GM19099 (cell line): ENCODE measurements at regions not wholly inside any gene's neighbourhood (a gene's known extent, or its start where the extent isn't known, plus 50 kb on each side); places are given as distances from the start of the nearest gene placed in this dataset.

ENCODE experiments used
- POLR2A ChIP-seq: IDR thresholded peaks from 3 replicates; pipeline ENCODE4 v1.6.1; 2011; ENCODE audit warnings: low read depth; ENCODE audit not compliant: insufficient read length; ENCODE audit errors: extremely low read depth

- no peak for TF ChIP-seq POLR2A
Measured at GRCh38 chr10:110399965-110400933, 95.5 kb upstream of the SMNDC1 start.

DNA sequence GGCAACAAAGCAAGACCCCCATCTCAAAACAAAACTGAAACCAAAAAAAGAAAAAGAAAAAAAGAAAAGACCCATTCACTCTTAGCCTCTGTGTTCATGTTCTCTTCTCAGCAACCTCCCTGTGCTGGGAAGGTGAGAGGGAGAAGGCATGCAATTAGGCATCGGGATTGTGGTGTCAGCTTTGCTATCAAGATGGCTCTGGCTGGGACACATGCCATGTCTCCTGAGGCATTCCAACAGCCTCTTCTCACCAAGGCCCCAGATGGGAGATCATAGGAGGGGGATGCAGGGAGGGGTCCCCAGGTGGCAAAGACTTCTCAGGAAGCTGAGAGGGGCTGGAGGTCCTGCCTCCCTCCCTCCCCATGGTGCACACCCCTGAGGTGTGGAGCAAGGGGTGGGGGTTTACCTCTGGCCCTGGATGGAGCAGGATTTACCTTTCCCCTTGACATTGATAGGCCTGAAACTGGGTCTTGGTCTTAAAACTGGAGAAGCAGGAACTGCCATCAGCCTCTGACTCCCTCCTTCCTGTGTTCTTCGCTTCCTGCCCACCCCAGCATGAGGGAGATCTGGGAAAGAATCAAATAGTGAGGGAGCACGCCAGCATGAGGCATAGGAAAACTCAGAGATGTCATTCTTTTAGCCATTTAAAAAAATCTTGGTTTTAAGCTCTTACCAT lies 96.2 kb upstream of the DUSP5 start:
- no peak for TF ChIP-seq POLR2A

GRCh38 chr10:110402077-110402416 lies 95.7 kb upstream of the DUSP5 start:
- TF ChIP-seq POLR2A = no peak

GRCh38 chr10:110403593-110403992 lies 94.1 kb upstream of the DUSP5 start:
- no peak for TF ChIP-seq POLR2A

GRCh38 chr10:110404413-110404812 lies 93.3 kb upstream of the DUSP5 start:
- TF ChIP-seq POLR2A = no peak

DNA sequence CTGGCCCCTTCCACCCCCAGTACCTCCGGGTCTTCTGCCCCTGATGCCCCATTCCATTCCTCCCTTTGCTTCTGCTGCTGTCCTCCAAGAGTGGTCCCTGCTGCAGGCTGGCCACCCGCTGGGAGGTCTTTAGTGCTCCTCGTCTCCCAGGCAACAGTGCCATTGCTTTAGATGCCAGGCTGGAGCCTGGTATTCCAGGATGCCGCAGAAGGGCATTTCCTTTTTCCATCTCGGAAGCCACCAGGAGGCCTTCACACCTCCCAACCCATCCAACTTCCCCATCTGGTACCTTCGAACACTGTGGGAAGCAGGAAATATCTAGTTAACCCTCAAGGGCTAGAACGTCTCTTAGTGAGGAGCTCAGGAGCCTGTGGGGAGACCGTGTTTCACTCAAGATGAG lies 92.9 kb upstream of the DUSP5 start:
- TF ChIP-seq POLR2A = no peak

GRCh38 chr10:110405380-110405779 lies 92.3 kb upstream of the DUSP5 start:
- no peak for TF ChIP-seq POLR2A

DNA sequence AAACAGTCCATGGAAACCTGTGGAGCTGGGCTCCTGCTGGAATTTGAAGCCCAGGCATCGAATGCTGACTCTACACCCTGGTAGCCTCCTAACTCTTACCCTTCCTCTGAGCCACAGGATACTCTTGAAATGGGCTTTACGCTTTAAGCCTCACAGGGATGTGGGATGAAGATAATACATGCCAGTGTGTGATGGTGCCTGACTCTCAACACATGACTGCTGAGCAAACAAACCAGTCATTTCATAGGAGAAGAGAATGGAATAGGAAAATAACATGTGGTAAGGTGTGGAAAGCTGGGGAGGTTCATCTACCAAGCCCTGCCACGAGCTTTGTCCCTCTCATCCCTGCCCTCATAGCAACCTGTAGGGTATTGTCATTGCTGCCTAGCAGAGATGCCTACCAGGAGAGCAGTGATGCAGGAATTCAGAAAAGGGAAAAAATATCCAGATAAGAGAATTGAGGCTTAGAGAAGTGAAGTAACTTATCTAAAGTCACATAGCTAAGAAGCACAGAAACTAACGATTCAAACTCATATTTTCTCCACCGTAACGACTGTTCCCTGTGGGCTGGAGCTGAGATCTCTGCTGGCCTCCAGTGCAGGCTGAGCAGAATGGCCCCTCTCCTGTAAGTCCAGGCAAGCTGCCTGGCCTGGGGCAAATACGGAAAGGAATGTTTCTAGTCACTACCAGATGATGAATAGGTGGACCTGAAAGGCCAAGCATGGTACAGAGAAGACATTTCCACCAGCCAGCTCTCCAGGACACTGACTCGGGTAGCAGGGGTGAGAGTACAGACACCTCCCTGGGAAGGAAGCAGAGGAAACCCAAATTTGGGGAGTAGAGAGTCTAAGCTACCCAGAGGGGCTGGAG lies 90.2 kb upstream of the DUSP5 start:
- TF ChIP-seq POLR2A = no peak

- TF ChIP-seq POLR2A = no peak
Measured at GRCh38 chr10:110408203-110408871, 89.4 kb upstream of the DUSP5 start.

DNA sequence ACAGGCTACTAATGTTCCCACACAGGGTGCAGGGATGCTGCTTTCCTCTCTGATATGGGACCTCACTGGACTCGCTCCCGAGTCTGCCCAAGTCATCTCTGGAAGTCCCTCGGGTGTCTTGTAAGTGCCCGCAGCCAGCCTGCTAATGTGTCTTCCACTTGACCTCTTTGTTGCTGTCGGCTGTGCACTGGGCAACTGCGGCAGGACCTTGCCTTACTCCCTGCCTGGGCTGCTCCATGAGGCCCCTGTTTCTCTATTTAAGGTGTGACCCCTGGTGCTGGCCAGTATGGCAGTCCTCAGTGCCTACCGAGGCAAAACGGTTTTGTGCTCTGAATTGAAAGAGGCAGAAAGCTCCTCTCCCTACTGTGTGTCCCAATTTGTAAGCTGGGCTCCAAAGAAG lies 88.8 kb upstream of the DUSP5 start:
- no peak for TF ChIP-seq POLR2A

DNA sequence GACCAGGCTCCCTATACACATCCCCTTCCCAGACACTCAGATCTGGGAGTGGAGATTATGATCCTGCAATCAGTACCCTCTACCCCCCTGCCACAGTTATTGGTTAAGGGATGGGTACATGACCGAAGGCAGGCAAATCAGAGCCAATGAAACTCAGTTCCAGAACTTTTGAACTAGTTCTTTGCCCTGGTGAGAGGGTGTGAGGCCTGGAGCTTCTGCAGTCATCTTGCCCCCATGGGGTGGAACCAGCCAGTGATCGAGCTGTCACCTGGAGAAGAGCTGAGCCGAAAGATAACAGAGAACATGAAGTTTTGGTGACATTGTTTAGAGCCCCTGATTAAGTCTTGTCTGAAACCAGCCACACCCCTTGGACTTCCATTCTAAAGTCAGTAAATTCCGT lies 88.2 kb upstream of the DUSP5 start:
- TF ChIP-seq POLR2A = no peak

- no peak for TF ChIP-seq POLR2A
Measured at GRCh38 chr10:110409926-110410325, 87.8 kb upstream of the DUSP5 start.

DNA sequence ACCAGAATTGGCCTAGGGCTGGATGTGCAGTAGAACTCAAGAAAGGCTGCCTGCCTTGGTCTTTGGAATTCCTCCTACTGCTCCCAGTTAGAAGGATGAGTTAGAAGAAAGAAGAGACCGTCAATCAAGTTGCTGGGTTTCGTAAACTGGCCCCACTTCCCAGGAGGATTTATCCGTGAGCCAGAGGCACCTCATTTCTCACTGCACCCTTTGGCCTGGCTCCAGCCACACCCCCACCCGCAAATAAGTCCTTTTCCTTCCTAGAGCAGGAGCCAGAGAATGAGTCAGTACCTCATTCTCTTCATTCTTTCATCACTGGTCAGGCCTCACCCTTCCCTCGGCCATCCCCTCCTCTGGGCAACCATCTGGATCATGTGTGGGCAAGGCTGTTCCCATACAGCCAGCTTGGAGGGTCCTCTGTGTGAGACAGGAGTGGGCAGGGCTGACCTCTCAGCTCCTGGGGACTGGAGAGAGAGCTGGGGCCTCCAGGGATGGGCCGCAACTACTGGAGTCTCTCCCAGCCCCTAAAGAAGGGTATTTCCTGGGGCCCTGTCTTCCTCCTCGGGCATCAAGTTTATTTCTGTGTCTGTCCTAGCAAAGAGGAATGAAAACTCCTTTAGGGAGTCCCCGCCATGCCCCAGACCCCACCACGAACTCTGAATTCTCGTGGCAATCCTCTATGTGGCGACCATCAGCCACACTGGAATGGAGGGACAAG lies 87.2 kb upstream of the DUSP5 start:
- no peak for TF ChIP-seq POLR2A

DNA sequence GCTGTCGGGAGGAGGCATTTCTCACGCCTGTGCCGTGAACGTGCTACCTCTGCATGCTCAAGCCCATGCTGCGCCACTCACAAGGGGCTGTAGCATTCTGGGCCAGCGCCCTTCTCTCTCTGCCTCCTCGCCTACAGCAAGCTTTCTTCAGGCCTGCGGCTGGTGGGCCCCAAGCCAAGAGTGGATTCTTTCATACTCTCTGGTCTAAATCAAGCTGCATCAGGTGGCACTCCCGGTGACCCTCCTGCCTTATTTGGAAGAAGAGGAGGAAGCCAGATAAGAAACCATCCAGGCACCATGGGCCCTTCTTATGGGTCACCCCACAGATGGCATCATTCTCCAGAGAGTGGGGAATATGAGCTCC lies 86.7 kb upstream of the DUSP5 start:
- no peak for TF ChIP-seq POLR2A

GRCh38 chr10:110413049-110413783 lies 84.5 kb upstream of the DUSP5 start:
- TF ChIP-seq POLR2A = no peak
